Mucosa of stomach (tissue), 1 donor: ENCODE measurements at regions not wholly inside any gene's neighbourhood (a gene's known extent, or its start where the extent isn't known, plus 50 kb on each side); places are given as distances from the start of the nearest gene placed in this dataset.

ENCODE experiments used
- H3K27me3 ChIP-seq: one replicate; pipeline ENCODE4 v1.7.0; 2013; ENCODE audit warnings: mild to moderate bottlenecking, low read length; ENCODE audit not compliant: control insufficient read depth, insufficient read depth
- H3K36me3 ChIP-seq: one replicate; pipeline ENCODE4 v1.7.0; 2013; ENCODE audit warnings: low read length; ENCODE audit not compliant: control insufficient read depth, insufficient read depth
- H3K4me1 ChIP-seq: one replicate; pipeline ENCODE4 v1.7.0; 2013; ENCODE audit warnings: mild to moderate bottlenecking, low read length; ENCODE audit not compliant: control insufficient read depth, insufficient read depth
- H3K4me3 ChIP-seq: one replicate; pipeline ENCODE4 v1.7.0; 2013; ENCODE audit warnings: low read length
- H3K9ac ChIP-seq: one replicate; pipeline ENCODE4 v1.7.0; 2013; ENCODE audit warnings: mild to moderate bottlenecking, low read length, moderate library complexity
- H3K9me3 ChIP-seq: one replicate; pipeline ENCODE4 v1.7.0; 2013; ENCODE audit warnings: mild to moderate bottlenecking, low read length, moderate library complexity; ENCODE audit not compliant: control insufficient read depth
- donor health status: Pancreatic carcinoma.

- H3K9me3 ChIP-seq = no peaks in the 10 kb centered on the region
- no peak overlapping the region for H3K4me3 ChIP-seq
- peaks cover 21% of the 10 kb centered on the region for H3K4me1 ChIP-seq
- H3K36me3 ChIP-seq = no peaks in the 10 kb centered on the region
- no peaks in the 10 kb centered on the region for H3K27me3 ChIP-seq
- no peak overlapping the region for H3K9ac ChIP-seq
Observed at GRCh38 chr16:85393674-85394451, 219.3 kb upstream of the GSE1 start.

- Histone ChIP-seq H3K4me3 (no peak overlapping the region), H3K4me1 (peaks cover 21% of the 10 kb centered on the region), H3K9me3 (no peaks in the 10 kb centered on the region), H3K9ac (no peak overlapping the region), H3K27me3 (no peaks in the 10 kb centered on the region), H3K36me3 (no peaks in the 10 kb centered on the region)
Observed at GRCh38 chr16:85394456-85395206, 218.5 kb upstream of the GSE1 start.

DNA sequence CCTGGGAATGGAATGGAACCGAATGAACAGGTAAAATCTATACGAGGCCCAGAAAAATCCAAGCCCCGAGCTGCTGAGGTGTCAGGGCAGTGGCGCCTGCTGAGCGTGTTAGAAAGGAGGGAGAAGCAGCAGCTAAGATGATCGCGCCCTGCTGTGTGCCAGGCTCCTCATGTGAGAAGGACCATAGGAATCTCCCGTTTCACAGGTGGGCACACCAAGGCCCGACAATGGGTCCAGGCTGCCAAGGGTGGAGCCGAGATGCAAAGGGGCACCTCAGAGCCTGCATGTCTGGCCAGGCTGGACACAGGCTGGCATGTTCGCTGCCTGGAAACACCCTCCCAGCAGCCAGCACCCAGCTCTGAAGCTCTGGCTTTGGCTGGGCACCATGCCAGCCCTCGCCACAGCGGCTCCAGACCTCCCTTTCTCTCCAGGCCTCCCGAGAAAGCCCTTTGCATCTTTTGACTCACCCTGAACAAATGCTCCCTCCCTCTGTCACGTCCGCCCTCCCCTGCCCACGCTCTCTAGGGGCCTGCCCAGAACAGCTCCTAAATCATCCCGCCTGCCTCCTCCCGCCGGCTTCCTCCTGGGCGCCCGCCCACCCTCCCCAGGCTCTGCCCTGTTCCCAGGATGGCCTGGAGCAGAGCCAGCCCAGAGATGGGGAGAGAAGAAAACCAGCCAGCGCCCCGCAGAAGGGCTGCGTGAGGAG is 217.8 kb upstream of the GSE1 start:
- Histone ChIP-seq H3K27me3 (no peaks in the 10 kb centered on the region), H3K9me3 (no peaks in the 10 kb centered on the region), H3K4me1 (peaks cover 21% of the 10 kb centered on the region), H3K9ac (no peak overlapping the region), H3K36me3 (no peaks in the 10 kb centered on the region), H3K4me3 (no peak overlapping the region)

- H3K9ac ChIP-seq = no peak overlapping the region
- no peak overlapping the region for H3K4me3 ChIP-seq
- H3K36me3 ChIP-seq = no peaks in the 10 kb centered on the region
- H3K27me3 ChIP-seq = no peaks in the 10 kb centered on the region
- peaks cover 21% of the 10 kb centered on the region for H3K4me1 ChIP-seq
- no peaks in the 10 kb centered on the region for H3K9me3 ChIP-seq
Observed at GRCh38 chr16:85395913-85396878, 216.9 kb upstream of the GSE1 start.

DNA sequence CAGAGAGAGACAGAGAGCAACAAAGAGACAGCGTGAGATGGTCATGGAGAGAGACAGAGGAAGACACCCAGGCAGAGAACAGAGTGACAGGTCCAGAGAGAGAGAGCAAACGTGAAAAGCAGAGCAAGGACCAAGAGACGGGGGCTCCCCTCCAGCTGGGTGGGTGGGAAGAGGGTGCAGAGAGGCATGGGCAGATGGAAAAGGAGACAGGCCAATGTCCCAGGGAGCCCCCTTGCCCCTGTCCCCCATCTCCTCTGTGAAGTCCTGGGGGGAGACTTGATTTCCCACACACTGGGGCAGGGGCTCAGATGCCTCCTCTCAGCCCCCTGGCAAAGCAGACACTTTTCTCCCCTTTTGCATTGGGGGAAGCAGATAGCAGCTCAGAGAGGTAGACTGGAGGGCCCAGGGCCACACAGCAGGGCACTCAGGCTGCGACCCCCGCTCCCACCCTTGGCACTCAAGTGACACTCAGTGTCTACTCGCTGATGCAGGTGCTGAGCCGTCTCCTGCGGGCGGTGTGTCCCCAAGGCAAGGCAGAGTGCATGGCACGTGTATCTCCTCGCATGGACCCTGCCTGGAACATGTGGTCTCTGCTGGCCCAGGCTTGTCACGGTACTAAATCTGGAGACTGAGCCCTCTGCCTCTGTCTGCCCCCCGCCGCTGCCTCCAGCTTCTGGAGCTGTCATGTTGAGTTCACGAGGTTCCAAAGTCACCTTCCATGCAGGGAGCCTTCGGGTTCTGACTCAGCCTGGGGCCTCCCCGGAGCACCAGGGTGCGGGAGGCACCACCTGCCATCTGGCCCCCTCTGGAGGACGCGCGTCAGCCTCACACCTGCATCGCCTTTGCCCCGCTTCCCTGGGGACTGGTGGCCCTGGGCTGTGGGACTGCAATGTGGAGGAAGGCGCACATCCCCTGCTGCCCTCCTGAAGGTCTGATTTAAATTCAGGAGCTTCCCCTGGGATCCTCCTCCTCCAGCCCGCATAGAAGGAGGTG is 215.9 kb upstream of the GSE1 start:
- H3K9ac ChIP-seq = no peak overlapping the region
- H3K9me3 ChIP-seq = no peaks in the 10 kb centered on the region
- H3K4me1 ChIP-seq = peaks cover 21% of the 10 kb centered on the region
- H3K27me3 ChIP-seq = no peaks in the 10 kb centered on the region
- no peaks in the 10 kb centered on the region for H3K36me3 ChIP-seq
- H3K4me3 ChIP-seq = no peak overlapping the region

- H3K9ac ChIP-seq = no peak overlapping the region
Observed at GRCh38 chr16:85398050-85398451, 215.1 kb upstream of the GSE1 start.

DNA sequence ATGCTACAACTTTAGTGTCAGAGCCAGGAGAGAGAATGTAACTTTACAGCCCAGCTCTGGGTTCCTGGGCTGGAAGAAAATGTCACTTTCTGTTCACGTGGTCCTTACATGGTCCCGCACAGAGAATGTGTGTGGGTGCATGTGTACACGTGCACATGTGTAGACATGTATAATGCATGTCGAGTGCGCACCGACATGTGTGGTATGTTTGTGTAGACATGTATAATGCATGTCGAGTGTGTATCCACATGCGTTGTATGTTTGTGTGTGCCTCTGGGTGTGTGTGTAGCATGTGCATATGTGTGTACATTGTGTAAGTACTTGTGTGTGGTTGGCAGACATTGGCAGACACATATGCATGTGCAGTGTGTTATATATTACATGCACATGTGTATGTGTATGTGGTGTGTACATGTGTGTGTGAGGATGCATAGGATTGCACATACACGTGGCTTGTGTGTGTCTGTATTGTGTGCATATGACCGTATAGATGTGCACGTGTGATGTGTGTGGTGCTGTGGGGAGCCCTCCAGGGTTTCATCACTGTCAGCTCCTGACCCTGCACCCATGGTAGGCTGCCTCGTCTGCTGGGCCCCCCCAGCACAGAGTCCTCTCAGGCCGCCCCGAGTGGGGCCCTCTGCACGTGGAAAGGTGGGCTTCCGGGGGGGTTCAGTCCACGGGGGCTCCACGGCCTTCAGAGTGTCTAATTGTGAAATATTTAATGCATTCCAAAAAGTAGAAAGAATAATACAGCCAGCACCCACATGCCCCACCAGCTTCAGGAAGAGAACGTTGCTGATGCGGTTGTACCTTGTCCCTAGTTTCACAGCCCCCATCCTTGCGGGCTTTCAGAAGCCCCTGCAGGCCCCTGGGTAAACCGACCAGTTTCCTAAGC is 214.2 kb upstream of the GSE1 start:
- Histone ChIP-seq H3K36me3 (no peaks in the 10 kb centered on the region), H3K4me3 (no peak overlapping the region), H3K9me3 (no peaks in the 10 kb centered on the region), H3K4me1 (peaks cover 15% of the 10 kb centered on the region), H3K9ac (no peak overlapping the region), H3K27me3 (no peaks in the 10 kb centered on the region)

More at GRCh38 chr16:85398050-85398451, 215.1 kb upstream of the GSE1 start:
- Histone ChIP-seq H3K4me3 (no peak overlapping the region), H3K9me3 (no peaks in the 10 kb centered on the region), H3K36me3 (no peaks in the 10 kb centered on the region), H3K27me3 (no peaks in the 10 kb centered on the region), H3K4me1 (peaks cover 21% of the 10 kb centered on the region)

GRCh38 chr16:85399583-85400284 is 213.4 kb upstream of the GSE1 start:
- Histone ChIP-seq H3K27me3 (no peaks in the 10 kb centered on the region), H3K4me3 (no peak overlapping the region), H3K36me3 (no peaks in the 10 kb centered on the region), H3K9me3 (no peaks in the 10 kb centered on the region), H3K9ac (no peak overlapping the region), H3K4me1 (peaks cover 12% of the 10 kb centered on the region)

DNA sequence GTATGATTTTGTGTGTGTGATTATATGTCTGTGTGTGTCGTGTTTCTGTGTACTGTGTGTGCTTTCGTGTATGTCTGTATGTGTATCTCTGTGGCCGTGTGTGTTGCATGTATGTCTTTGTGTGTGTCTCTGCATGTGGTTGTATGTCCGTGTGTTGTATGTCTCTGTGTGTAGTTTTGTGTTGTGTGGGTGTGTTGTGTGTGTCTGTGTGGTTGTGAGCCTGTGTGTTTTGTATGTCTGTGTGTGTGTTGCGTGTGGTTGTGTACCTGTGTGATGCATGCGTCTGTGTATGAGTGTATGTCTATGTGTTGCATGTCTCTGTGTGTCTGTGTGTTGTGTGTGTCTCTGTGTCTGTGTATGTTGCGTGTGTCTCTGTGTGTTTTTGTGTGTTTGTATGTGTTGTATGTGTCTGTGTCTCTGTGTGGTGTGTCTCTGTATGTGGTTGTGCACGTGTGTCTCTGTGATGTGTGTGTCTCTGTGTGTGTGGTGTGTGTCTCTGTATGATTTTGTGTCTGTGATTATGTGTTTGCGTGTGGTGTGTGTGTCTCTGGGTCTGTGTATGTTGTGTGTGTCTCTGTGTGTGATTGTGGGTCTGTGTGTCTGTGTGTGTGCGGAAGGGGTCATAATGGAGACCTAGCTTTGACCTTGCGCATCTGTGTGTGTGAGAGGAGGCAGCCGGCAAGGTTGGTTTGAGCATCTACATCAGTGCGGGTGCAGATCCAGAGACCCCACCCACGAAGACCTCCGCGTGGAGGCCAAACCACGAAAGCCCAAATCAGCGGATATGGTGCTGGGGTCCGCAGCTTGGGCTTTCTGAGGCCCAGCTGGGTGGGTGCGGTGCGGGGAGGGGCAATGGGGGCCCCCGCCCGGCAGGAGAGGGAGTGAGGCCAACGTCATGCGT is 212.6 kb upstream of the GSE1 start:
- Histone ChIP-seq H3K4me3 (no peak overlapping the region), H3K9me3 (no peaks in the 10 kb centered on the region), H3K4me1 (peaks cover 4% of the 10 kb centered on the region)

More for the DNA sequence above, 212.6 kb upstream of the GSE1 start:
- H3K36me3 ChIP-seq = no peaks in the 10 kb centered on the region
- H3K27me3 ChIP-seq = no peaks in the 10 kb centered on the region
- H3K9ac ChIP-seq = no peak overlapping the region
